Mucosa of gallbladder (tissue), 1 donor: ENCODE measurements at regions not wholly inside any gene's neighbourhood (a gene's known extent, or its start where the extent isn't known, plus 50 kb on each side); places are given as distances from the start of the nearest gene placed in this dataset.
A peak's percentile ranks its signal among the peaks of the same experiment; 100 is the strongest.

Experiments used
- DNase-seq: peaks from one replicate; pipeline ENCODE4 v3.0.0-alpha.2; 2020; ENCODE audit warnings: low spot score
- donor health status: DM: no; HTN: no; CAD: no.

DNA sequence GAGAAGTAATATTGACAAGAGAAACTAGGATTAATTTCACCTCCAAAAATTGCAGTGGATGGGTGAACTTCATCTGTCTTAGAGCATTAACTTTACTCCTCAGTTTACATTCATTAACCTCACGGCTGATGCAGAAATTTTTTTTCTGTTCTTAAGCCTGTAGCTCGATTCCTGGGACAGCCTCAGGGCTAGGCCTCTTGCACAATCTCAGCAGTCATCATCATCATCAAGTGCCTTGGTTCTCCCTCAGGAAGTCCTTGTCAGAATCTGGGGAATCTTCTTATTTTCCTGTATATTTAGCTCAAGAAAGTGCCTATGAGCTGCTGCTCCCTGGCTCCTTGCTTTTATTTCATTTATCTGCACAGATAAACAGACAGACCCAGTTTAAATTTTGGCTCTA is 1272.2 kb upstream of the LRRTM1 start:
- no peak for DNase-seq

DNA sequence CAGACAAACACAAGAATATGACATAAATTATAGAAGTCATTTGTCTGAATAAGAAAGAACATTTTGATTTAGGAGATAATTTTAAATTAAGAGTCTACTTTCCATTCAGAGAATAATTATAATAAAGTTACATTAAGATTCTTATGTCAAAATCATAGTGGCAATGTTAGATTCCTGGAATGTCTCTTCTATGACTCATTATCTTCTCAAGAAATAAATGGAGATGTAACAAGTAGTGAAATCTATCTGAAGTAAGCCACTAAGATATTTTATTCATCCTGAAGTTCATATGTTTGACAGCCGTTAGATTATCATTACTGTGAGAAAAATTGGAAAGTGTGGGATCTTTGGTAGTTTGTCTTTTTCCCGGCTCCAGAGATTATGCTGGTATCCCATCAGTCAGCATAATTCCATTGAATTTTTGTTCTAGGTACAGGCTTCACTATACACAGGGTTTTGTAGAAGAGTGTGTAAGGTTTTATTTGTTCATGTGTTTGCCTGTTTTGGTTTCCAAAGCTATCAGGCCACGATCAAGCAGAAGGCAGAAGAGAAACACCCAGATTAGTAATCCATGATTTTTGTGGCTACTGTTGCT is 1246.6 kb upstream of the LRRTM1 start:
- no peak for DNase-seq

DNA sequence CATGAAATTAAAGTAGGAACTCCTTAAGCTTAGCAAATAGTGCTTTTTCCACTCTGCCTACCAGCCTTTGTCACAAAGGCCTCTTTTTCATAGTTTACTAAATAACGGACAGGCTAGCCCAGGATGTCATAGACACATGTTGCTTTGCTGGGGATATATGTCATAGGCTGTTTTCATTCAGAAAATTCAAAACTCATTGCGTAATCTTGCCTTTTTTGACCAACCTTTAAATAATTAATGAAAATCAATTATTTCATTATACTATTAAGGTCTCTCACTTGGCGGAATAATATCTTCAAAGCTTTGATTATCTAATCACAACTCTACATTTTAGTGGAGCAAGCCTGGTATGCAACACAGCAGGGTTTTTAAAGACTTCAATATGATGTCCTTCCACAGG is 1245.7 kb upstream of the LRRTM1 start:
- DNase-seq: no peak

DNA sequence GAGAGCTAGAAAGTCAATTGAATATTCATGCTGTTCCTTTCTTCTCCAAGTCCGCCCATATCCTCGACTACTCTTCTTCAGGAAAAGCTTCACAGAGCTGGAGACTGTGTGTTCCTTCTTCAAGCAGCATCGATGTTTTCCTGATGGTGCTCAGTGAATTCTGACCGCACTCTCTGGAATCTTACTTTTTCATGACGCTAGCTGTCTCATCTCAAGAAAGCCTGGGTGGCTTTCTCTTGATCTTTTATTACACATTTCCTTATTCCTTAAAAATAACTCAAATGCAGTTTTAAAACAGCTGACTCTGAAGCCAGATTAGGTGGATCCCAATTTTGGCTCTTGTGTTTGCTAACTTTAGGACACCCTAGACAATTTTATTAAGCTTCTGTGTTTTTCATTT is 1245.1 kb upstream of the LRRTM1 start:
- DNase-seq: no peak

DNA sequence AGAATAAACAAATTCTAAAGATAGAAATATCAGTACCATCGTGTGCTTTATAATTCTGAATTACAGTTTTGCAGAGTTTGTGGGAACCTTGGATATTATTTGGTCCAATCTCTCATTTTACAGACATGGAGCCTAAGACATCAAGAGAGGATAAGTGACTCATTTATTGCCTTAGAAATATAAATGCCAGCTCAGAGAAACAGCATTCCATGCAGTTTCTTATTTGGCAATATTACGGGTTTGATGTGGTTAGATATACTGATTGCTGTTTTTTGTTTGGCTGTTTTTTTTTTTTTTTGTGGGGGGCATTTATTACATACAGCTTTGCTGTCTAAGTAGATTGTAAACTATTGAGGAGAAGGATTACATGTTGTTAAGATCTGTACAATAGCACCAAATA is 1241.1 kb upstream of the LRRTM1 start:
- no peak for DNase-seq

DNA sequence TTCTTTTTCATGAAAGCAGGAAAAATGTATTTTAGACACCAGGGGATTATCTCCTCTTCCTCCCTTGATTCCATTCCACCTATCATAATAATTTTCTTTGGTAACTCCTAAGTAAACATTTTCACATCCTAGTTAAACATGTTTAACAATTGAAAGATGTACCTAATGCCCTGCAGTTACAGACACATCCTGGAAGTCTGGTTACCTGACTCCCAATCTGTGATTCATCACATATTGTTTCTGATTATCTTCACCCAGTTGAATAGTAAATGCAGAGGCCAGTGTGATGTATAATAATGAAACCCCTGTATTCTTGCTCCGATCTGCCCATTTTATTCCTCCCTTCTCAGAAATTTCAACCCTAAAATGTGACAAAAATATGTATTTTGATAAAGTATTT is 1237.6 kb upstream of the LRRTM1 start:
- DNase-seq: no peak

DNA sequence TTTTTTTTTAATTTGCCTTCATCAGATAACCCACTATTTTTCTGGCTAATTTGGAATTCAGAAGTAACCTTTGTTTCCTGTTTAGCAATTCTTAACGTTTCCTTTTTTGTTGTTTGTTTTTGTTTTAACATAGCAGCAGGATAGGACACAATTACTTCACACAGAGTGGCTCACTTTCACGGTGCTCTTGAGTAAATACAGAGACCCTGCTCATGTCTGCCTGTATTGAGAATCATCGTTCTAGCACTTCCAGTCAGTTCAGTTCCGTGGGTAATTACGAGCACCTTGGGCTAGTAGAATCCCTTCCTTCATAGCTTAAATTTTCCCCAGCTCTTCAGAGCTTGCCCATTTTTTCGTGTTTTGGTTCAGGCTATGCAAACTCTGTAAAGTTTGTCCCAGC is 1225.4 kb upstream of the LRRTM1 start:
- DNase-seq: no peak

DNA sequence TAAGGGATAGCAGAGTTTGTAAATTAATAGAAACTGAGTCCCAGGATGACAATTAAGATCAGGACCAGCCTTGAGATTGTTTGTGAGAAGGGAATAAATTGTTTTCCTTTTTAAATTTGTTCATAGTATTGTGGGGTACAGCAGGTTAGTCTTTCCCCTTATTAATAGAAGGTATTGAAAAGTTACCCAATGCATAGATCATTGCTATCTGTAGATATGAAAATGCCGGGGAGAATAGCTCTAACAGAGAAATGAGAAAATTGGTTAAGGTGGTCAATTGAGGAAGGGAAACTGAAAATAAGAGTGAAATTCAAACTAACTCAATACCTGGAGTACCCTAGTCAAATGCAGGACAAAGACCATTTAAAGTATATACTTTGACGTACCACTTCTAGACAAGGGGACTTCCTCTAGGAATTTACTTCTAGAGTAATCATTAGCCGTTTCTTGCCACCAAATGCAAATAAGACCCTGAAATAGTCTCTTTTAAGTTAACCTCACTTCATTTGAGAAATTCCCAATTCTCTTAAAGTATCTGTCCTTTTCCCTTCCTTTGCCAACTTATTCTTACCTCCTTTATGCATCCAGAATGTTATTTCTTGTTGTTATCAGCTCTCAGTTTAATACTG is 1224.4 kb upstream of the LRRTM1 start:
- DNase-seq: no peak

DNA sequence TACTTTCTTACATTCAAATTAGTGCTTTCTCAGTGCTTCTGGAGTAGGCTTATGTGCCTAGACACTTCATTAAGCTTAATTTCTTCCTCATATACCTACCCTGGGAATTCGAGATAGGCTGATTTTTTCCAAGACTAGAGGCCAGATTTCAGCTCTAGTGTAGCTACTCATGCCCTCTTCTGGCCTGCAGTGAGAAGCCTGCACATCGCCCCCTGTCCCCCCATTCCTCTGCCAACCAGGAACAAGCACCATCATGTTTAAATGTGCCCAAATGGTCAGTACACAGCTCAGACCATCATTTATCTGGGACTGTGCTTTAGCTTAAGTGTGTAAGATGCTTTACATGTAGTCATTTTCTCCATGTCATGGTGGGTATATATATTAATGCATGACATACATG is 1218.8 kb upstream of the LRRTM1 start:
- no peak for DNase-seq

DNA sequence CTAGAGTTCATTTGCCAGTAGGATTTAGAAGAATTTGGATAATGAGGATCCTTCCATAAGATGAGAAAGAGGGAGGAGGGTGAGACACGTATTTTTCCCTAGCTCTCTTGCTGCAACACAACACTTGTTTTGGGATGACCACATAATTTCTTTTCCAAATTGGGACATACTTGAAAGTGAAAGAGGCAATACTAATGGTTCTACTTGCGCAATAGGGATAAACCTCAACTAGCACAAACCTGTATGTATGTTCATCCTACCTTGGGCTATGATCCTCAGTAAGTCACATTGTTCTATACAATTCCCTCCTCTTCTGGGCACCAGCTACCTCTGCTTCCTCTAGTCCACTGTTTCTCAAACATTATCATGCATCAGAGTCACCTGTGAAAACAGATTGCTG is 1208.8 kb upstream of the LRRTM1 start:
- no peak for DNase-seq

DNA sequence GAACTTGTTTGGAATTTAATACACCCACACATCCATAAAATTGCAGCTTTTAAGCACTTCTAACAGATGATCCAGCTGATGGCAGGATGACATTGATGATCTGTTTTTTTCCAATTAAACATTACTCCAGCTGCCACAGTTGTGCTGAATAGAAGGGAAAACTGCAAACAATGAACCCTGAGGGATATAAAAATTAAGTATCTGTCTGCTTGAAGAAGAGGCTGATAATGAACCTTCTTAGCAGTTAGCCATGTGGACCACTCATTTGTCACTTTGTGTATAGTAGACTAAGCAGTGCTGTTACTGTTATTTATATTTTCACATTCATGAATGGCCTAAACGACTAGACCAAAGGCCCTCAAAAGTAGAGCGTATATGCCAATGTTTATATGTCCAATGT is 1201.0 kb upstream of the LRRTM1 start:
- DNase-seq: no peak

DNA sequence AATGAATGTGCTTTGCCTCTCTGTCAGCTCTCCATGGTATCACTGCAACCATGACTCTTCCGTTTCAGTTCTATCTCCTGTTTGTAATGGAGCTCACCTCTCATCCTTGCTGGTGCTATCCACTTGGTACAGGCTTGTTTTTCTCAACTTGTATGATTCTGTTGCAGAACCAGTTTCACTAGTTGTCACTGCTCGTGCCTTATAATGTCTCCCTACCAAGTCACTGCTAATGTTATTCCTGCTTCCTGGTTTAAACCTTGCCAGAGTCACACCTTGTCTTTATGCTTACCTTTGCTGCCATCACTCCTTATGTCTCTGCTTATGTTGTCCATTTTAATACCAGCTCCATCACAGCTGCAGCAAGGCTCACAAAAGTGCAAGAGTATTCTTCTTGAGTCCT is 1191.0 kb upstream of the LRRTM1 start:
- peak; percentile 11 for DNase-seq

DNA sequence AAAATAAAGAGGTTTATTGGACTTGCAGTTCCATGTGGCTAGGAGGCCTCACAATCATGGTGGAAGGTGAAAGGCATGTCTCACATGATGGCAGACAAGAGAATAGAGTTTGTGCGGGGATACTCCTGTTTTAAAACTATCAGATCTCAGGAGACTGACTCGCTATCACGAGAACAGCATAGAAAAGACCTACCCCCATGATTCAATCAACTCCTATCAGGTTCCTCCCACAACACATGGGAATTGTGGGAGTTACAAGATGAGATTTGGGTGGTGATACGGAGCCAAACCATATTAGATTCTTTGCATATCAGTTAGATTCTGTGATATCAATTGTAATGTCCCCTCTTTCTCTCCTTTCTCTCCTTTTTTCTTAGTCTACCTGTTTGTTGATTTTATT is 1178.7 kb upstream of the LRRTM1 start:
- no peak for DNase-seq

DNA sequence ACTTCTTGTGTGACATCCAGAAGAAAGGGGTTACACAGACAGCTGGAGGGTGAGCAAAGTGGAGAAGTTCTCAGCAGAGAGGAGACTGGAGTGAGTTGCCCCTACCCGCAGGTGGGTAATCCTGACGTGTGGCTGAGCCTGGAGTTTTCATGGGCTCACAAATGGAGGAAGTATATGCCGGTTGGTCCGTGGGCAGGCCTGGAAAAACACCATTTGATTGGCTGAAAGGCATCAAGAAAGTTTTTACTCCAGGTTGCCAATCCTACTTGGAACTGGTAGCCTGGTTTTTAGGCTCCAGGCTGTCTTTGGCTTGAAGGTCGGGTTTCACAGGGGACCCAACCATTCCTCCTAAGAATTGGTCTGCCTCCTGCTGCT is 1177.4 kb upstream of the LRRTM1 start:
- DNase-seq: no peak

DNA sequence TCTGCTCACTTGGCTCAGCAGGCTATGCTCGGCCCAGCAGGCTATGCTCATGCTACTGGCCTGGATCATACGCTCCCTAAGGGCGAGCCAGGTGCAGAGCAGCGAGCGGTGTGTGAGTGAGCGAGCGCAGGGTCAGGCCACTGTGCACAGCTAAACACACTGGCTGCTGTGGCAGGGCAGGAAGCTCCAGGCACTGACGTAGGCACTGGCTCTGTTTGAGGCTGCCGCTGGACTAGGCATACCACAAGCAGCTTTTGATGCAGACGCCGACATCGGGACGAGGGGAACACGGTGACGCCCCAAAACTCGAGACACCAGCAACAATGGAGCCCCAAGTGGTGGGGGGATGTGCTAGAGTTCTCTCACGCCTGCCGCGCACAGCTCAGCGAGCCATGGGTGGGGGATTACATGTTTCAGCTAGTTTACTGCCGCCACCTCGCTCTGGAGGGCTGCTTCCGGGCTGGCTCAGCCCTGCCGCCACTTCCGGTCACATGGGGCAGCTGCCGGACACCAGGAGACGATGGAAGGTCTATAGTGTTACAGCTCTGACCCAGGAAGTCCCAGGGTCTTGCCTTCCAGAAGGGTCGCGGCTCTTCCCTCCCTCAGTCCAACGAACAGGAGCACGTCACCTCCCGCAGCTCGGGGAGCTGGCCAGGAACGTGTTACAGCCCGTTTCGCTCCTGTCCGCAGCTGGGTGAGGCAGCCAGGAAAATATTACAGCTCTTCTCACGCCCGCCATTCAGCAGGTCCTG is 1176.9 kb upstream of the LRRTM1 start:
- DNase-seq: no peak

DNA sequence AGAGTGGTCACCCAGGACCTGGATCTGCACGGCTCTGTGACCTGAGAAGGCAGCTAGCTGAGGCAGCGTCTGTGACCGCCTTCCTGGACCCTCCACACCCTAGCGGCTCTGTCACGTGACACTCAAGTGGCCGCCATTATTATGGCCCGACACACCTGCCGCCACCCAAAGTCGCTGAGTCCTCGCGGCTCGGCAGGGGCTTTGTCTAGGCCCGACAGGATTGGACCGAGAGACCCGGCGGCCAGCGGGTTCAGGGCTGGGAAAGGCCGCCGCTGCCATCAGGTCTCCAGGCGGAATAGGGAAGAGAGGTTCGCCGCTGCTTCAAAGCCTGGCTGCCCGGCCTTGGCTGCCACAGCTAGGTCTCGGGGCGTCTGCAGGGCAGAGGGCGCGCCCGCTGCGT is 1162.5 kb upstream of the LRRTM1 start:
- DNase-seq: no peak

DNA sequence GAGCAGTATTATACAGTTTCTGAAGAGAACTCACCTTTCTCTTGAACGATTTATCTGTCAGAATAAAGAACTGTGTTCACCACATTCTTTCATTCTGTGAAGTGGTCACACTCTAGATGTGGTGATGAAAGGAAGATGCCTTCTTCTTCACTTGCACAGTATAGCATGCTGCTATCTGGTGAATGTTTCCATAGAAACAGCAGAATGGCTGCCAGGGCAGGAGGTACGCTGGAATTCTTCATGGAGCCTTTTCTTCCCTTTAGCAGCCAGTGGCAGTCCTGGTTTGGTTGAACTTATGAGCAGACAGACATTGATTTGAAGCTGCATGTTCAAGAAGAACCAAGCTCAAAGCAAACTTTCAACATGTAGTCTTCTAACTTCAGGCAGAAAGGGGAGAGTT is 1157.9 kb upstream of the LRRTM1 start:
- no peak for DNase-seq

DNA sequence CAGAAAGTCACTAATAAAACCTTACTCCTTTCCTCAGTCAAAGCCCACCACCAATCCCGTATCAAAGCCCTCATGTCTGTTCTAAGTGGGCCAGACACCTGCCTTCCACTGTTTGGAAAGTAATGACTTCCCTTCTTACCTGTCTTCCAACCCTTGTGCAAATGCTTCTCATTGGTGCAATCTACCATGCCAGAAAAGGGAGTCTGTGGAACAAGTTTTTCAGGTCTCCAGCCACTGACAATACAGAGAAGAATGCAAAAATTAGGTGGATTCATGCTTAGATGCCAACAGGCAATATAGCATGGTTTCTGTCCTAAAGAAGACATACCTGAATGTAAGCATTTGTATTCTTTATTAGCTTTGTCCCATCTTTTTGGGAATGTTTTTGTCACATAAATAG is 1140.6 kb upstream of the LRRTM1 start:
- no peak for DNase-seq

DNA sequence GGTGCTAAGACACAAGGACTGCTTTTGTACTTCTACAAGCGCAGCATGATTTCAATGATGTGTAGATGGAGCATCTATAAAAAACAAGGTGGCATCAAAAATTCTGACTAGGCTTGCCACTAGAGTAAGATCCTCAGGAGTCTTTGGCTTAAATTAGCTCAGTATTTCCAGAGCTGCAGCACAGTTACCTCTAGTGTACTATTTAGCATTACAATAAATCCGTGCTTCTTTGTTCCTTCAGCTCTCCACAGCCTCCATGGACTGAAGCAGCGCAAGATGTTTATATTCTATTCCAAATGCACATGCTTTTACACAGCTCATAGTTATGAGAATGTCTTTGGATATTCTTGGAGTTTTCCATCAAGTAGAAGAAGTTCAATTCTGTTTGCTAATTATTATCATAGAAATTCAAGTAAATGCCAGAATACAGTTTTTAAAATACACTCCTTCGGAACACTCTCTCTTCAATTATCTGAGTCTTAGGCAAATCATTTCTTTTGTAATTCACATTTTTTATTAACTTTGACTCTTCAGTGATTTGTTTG is 1133.0 kb upstream of the LRRTM1 start:
- DNase-seq: no peak

DNA sequence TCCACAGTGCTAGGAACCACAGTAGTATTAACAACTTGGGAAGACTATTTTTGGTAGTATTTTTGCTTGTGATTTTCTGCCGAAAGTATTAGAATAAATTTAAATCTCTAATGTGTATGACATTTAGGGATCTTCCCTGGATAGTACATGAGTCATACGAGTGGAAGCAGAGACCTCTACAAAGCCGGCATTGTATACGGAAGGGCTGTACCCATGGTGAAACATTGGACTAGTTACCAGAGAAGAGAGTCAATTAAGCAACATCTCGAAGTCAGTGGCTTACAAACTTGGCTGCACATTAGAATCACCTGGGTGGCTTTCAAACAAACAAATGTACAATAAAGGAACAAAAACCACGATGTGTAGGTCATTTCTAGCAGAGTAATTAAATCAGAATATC is 1131.7 kb upstream of the LRRTM1 start:
- no peak for DNase-seq

DNA sequence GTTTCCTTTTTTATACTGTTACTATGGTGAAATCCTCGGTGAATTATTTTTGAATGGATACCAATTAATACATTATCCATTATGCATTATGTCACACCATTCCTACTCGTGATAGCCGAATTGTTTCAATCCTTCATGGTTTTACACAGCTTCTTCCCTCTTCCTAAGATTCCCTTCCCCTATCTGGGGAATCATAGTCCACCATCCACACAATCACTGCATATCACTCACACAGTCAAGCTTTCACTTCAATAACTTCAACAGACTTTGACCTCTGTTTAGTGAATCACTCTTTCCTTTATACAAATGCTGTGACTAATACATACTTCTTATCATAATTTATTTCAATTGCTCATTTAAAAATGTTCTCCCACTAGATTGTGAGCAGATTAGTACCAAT is 1108.1 kb upstream of the LRRTM1 start:
- DNase-seq: peak; percentile 26

DNA sequence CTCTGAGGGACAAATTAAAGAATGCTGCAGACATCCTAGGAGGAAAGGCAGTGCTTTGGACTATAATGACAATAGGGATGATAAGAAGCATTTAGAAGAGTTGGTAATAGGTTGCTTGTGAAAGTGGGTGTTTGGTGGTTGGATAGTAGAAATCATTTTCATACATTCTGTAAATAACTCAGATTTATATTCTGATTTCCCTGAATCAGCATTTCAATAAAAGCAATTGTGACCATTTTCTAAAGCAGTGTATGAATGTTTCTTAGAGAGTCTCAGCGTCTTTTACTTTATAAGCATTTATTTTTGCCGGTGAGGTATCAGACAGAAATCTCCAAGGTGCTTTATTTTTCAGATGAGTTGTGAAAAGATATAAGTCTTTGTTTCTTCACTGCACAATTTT is 1099.0 kb upstream of the LRRTM1 start:
- DNase-seq: no peak

DNA sequence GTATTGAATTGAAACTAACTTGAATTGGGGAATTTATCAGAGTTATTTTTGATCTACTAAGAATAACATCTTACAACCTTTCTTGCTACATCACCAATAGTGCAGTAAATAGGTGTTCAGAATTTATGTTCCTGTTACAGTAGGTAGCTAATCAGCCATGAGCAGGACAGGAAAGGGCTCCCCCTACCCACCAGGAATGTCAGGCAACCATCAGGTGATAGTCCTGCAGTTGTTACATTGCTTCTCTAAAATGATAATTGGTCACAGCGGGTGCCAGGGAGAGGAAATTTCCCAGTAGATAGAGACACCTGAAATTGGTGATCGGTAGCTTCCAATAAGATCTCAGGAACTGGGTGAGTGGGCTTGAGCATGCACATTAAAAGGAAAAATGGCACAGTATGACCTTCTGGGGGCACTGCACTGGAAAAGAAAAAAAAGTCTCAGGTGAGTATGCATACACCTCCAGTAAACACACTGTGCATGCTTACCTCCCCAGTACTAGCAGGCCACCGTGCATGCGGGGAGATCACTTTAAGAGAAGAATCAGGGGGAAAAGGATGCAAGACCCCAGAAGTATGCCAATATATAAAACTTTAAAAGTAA is 1092.0 kb upstream of the LRRTM1 start:
- DNase-seq: no peak
